H1 (cell line): ENCODE measurements at regions not wholly inside any gene's neighbourhood (a gene's known extent, or its start where the extent isn't known, plus 50 kb on each side); places are given as distances from the start of the nearest gene placed in this dataset.

ENCODE experiments used
- CTCF ChIA-PET: fragments of 300-600 bp; sonication (Branson Sonifier 250); formaldehyde crosslinking; loops from one replicate; lab custom pipeline; 2021; ENCODE audit not compliant: partially characterized antibody; lab: Charles Lee
- POLR2A ChIA-PET: fragments of 300-600 bp; sonication (Branson Sonifier 250); formaldehyde crosslinking; loops from one replicate; lab custom pipeline; 2021; ENCODE audit warnings: inconsistent platforms; ENCODE audit not compliant: partially characterized antibody; lab: Charles Lee
- DNase-seq, 2 experiments: peaks; one replicate each; pipeline versions ENCODE4 v3.0.0 to v3.0.0-alpha.2; 2010 to 2022; ENCODE audit warnings: low spot score in 2 of 2, low read depth in 1 of 2, mixed read lengths in 1 of 2
- FAIRE-seq: peaks from 2 replicates; lab custom pipeline; 2011; peaks lifted over from hg19 to GRCh38; lab: Jason Lieb, UNC
- H2AFZ ChIP-seq: 2 replicates; pipeline ENCODE4 v1.8.1; 2012; ENCODE audit warnings: low read length, inconsistent platforms
- H2AK5ac ChIP-seq: 2 replicates; pipeline ENCODE4 v1.6.1; 2013; ENCODE audit warnings: low read depth, low read length
- H2BK120ac ChIP-seq: replicated peaks from 2 replicates; pipeline ENCODE3; 2013; ENCODE audit warnings: low read depth, low read length, inconsistent platforms
- H2BK12ac ChIP-seq: 2 replicates; pipeline ENCODE4 v1.6.1; 2013; ENCODE audit warnings: low read depth, low read length
- H2BK15ac ChIP-seq: 2 replicates; pipeline ENCODE4 v1.6.1; 2013; ENCODE audit warnings: low read length
- H2BK20ac ChIP-seq: 2 replicates; pipeline ENCODE4 v1.6.1; 2013; ENCODE audit warnings: low read length
- H2BK5ac ChIP-seq: 2 replicates; pipeline ENCODE4 v1.6.1; 2013; ENCODE audit warnings: low read depth, low read length
- H3K14ac ChIP-seq: 2 replicates; pipeline ENCODE4 v1.6.1; 2013; ENCODE audit warnings: inconsistent platforms; ENCODE audit not compliant: insufficient read length
- H3K18ac ChIP-seq: 2 replicates; pipeline ENCODE4 v1.6.1; 2013; ENCODE audit warnings: low read length; ENCODE audit errors: extremely low read depth
- H3K23ac ChIP-seq: 2 replicates; pipeline ENCODE4 v1.6.1; 2013; ENCODE audit warnings: inconsistent platforms; ENCODE audit not compliant: insufficient read length
- H3K23me2 ChIP-seq: 2 replicates; pipeline ENCODE4 v1.6.1; 2013; ENCODE audit warnings: low read depth, low read length
- H3K27ac ChIP-seq: 2 replicates; pipeline ENCODE4 v1.6.1; 2011; ENCODE audit warnings: low read depth, low read length, inconsistent platforms
- H3K27me3 ChIP-seq, 4 experiments: replicated peaks in 1 of 4; 1 replicate in 1 of 4; 2 replicates in 3 of 4; pipeline versions ENCODE4 v1.6.1 to v1.8.1; 2011 to 2013; ENCODE audit warnings: low read length in 3 of 4, mild to moderate bottlenecking in 3 of 4, inconsistent platforms in 2 of 4, mixed read lengths in 2 of 4, moderate library complexity in 1 of 4; ENCODE audit not compliant: control insufficient read depth in 3 of 4, insufficient read depth in 3 of 4; ENCODE audit errors: extremely low read depth in 1 of 4
- H3K36me3 ChIP-seq, 4 experiments: 2 replicates each; pipeline versions ENCODE4 v1.6.1 to v1.8.1; 2011 to 2013; ENCODE audit warnings: mild to moderate bottlenecking in 4 of 4, low read length in 3 of 4, moderate library complexity in 2 of 4, control low read depth in 1 of 4, inconsistent platforms in 1 of 4; ENCODE audit not compliant: insufficient read depth in 4 of 4, control insufficient read depth in 2 of 4
- H3K4ac ChIP-seq: replicated peaks from 2 replicates; pipeline ENCODE3; 2013; ENCODE audit warnings: low read length, low read depth, mixed read lengths, inconsistent platforms; ENCODE audit not compliant: insufficient read length
- H3K4me1 ChIP-seq, 4 experiments: replicated peaks in 1 of 4; 1 replicate in 1 of 4; 2 replicates in 3 of 4; pipeline versions ENCODE4 v1.6.1 to v1.8.1; 2011 to 2013; ENCODE audit warnings: low read length in 3 of 4, inconsistent platforms in 2 of 4, mixed read lengths in 1 of 4; ENCODE audit not compliant: insufficient read depth in 4 of 4, control insufficient read depth in 3 of 4
- H3K4me2 ChIP-seq, 2 experiments: 2 replicates each; pipeline versions ENCODE4 v1.6.1 to v1.8.1; 2011 to 2013; ENCODE audit warnings: low read depth in 2 of 2, low read length in 2 of 2, control low read depth in 1 of 2, inconsistent platforms in 1 of 2, mild to moderate bottlenecking in 1 of 2; ENCODE audit not compliant: insufficient read depth in 1 of 2
- H3K4me3 ChIP-seq, 4 experiments: fragments of 200-600, 300-600 bp in 1 of 4; sonication (generic), shearing (Covaris generic), sonication (Bioruptor Twin) in 1 of 4; 2 replicates each; pipeline versions ENCODE4 v1.5.1 to v1.8.1; 2011 to 2016; ENCODE audit warnings: low read length in 4 of 4, low read depth in 3 of 4, control low read depth in 2 of 4, inconsistent platforms in 2 of 4, mild to moderate bottlenecking in 2 of 4, mixed read lengths in 1 of 4, moderate library complexity in 1 of 4; ENCODE audit not compliant: insufficient read depth in 2 of 4; ENCODE audit errors: extremely low read depth in 1 of 4
- H3K56ac ChIP-seq: replicated peaks from 2 replicates; pipeline ENCODE3; 2013; ENCODE audit warnings: low read depth, mild to moderate bottlenecking, mixed read lengths, low read length, inconsistent platforms; ENCODE audit not compliant: insufficient read length
- H3K79me1 ChIP-seq: 2 replicates; pipeline ENCODE4 v1.6.1; 2013; ENCODE audit warnings: low read depth, low read length, control low read depth
- H3K79me2 ChIP-seq, 2 experiments: 2 replicates each; pipeline versions ENCODE4 v1.6.1 to v1.8.1; 2012 to 2013; ENCODE audit warnings: low read length in 2 of 2, mild to moderate bottlenecking in 2 of 2, inconsistent platforms in 1 of 2; ENCODE audit not compliant: insufficient read depth in 2 of 2, control insufficient read depth in 1 of 2
- H3K9ac ChIP-seq, 4 experiments: replicated peaks in 1 of 4; 1 replicate in 1 of 4; 2 replicates in 3 of 4; pipeline versions ENCODE4 v1.6.1 to v1.8.1; 2011 to 2013; ENCODE audit warnings: low read depth in 3 of 4, low read length in 3 of 4, control low read depth in 2 of 4, mild to moderate bottlenecking in 2 of 4, moderate library complexity in 2 of 4, inconsistent platforms in 1 of 4; ENCODE audit errors: extremely low read depth in 1 of 4
- H3K9me3 ChIP-seq, 2 experiments: 2 replicates each; pipeline versions ENCODE4 v1.6.1 to v1.8.1; 2012 to 2013; ENCODE audit warnings: mild to moderate bottlenecking in 2 of 2, moderate library complexity in 2 of 2, control low read depth in 1 of 2, inconsistent platforms in 1 of 2, low read depth in 1 of 2, low read length in 1 of 2, mixed read lengths in 1 of 2; ENCODE audit not compliant: insufficient read depth in 2 of 2
- H4K20me1 ChIP-seq, 2 experiments: replicated peaks in 1 of 2; 2 replicates each; pipeline versions ENCODE3 to v1.8.1; 2011 to 2013; ENCODE audit warnings: inconsistent platforms in 2 of 2, low read length in 2 of 2, mild to moderate bottlenecking in 1 of 2; ENCODE audit not compliant: insufficient read depth in 2 of 2, control insufficient read depth in 1 of 2
- H4K5ac ChIP-seq: 2 replicates; pipeline ENCODE4 v1.6.1; 2013; ENCODE audit warnings: low read length, low read depth, mixed read lengths, inconsistent platforms; ENCODE audit not compliant: insufficient read length
- H4K8ac ChIP-seq: 2 replicates; pipeline ENCODE4 v1.8.0; 2013; ENCODE audit warnings: mild to moderate bottlenecking, moderate library complexity, low read length, inconsistent platforms; ENCODE audit not compliant: insufficient read depth; ENCODE audit errors: extremely low read depth
- H4K91ac ChIP-seq: replicated peaks from 2 replicates; pipeline ENCODE3; 2013; ENCODE audit warnings: low read length, mixed read lengths, inconsistent platforms; ENCODE audit not compliant: insufficient read length
- BACH1 ChIP-seq: IDR thresholded peaks from 2 replicates; pipeline ENCODE4 v1.6.1; 2012; ENCODE audit warnings: low read length, improper control_type of control experiment
- BRCA1 ChIP-seq: IDR thresholded peaks from 2 replicates; pipeline ENCODE4 v1.6.1; 2012; ENCODE audit warnings: low read depth, low read length, improper control_type of control experiment
- RFX5 ChIP-seq: IDR thresholded peaks from 2 replicates; pipeline ENCODE4 v1.6.1; 2011; ENCODE audit warnings: low read depth, low read length, improper control_type of control experiment, borderline replicate concordance
- RNF2 ChIP-seq: fragments of 200-900, 300-1000 bp; sonication (generic); IDR thresholded peaks from 2 replicates; pipeline ENCODE4 v1.7.1; 2016; ENCODE audit warnings: borderline replicate concordance, low read depth, mild to moderate bottlenecking, antibody characterized with exemption, low read length; ENCODE audit not compliant: poor library complexity, severe bottlenecking; ENCODE audit errors: missing control alignments
- SP1 ChIP-seq: IDR thresholded peaks from 2 replicates; pipeline ENCODE4 v1.6.1; 2011; ENCODE audit warnings: low read depth, low read length
- TAF7 ChIP-seq: optimal IDR thresholded peaks from 2 replicates; pipeline ENCODE3; 2011; ENCODE audit warnings: low read depth, mild to moderate bottlenecking, inconsistent platforms, low read length, moderate library complexity, borderline replicate concordance
- TCF12 ChIP-seq: IDR thresholded peaks from 2 replicates; pipeline ENCODE4 v1.6.1; 2011; ENCODE audit warnings: low read depth, mild to moderate bottlenecking, low read length
- TEAD4 ChIP-seq: IDR thresholded peaks from 2 replicates; pipeline ENCODE4 v1.6.1; 2012; ENCODE audit warnings: low read depth, low read length, inconsistent platforms, mixed read lengths
- WGBS, 2 experiments: shearing (Covaris generic) in 1 of 2; methylation state at CpG; one replicate each; pipeline versions ENCODE4 v1.1.6 to v1.1.7; 2013 to 2015; ENCODE audit warnings: low lambda C conversion rate in 2 of 2, mixed read lengths in 2 of 2, inconsistent platforms in 1 of 2, low coverage in 1 of 2, missing lambda C conversion rate in 1 of 2; ENCODE audit not compliant: insufficient replicate concordance in 2 of 2, insufficient coverage in 1 of 2, insufficient read length in 1 of 2; ENCODE audit errors: extremely low coverage in 1 of 2, missing lambda C conversion rate in 1 of 2; 5-methylcytosine and 5-hydroxymethylcytosine counted together

GRCh38 chr17:30594223-30594952 is 117.2 kb downstream of the GOSR1 start:
- Histone ChIP-seq H3K18ac (no peak overlapping the region), H2AK5ac (no peak overlapping the region), H3K23ac (no peak overlapping the region), H2BK120ac (no peak overlapping the region), H4K20me1 (no peaks in the 10 kb centered on the region), H4K91ac (no peak overlapping the region), H3K36me3 (no peaks in the 10 kb centered on the region), H3K14ac (no peak overlapping the region), H3K4me2 (no peak overlapping the region), H3K27me3 (no peaks in the 10 kb centered on the region), H3K4me3 (no peak overlapping the region), H3K79me2 (no peaks in the 10 kb centered on the region), H3K79me1 (no peaks in the 10 kb centered on the region), H3K23me2 (no peaks in the 10 kb centered on the region), H3K56ac (no peak overlapping the region), H2BK20ac (no peak overlapping the region), H2BK5ac (no peak overlapping the region; the same call in 1 of the 2 replicates), H3K27ac (no peak overlapping the region), H3K9ac (no peak overlapping the region), H2BK12ac (no peak overlapping the region), H3K4ac (no peak overlapping the region), H2BK15ac (no peak overlapping the region), H4K5ac (no peak overlapping the region), H3K9me3 (no peaks in the 10 kb centered on the region), H2AFZ (no peak overlapping the region), H4K8ac (0 out of 2 replicates have a peak overlapping the region, but pooled peaks have one; percentile 14), H3K4me1 (no peaks in the 10 kb centered on the region; a peak in 1 of 7 replicates)
- FAIRE-seq (no peak), DNase-seq (no peak)
- 83% methylated on average over 18 of the region's 18 CpGs; no CpG with 5 or more reads in 1 of the 2 experiments for WGBS, 2 experiments
- TF ChIP-seq BRCA1 = no peak
- TF ChIP-seq TEAD4 = peak; percentile 53; the same call in 1 of the 2 replicates
- no peak for TF ChIP-seq RFX5
- no peak for TF ChIP-seq RNF2
- TF ChIP-seq TCF12 = no peak
- no peak for TF ChIP-seq BACH1
- TF ChIP-seq TAF7 = no peak
- no peak for TF ChIP-seq SP1
- POLR2A ChIA-PET = no interaction called here
- CTCF ChIA-PET = interaction anchor here (0.7 kb wide), 1 partner anchor 63 kb away, joined by 4 read pairs; no protein-coding TSS in a partner anchor
